ENCODE measurements at regions not wholly inside any gene's neighbourhood (a gene's known extent, or its start where the extent isn't known, plus 50 kb on each side); places are given as distances from the start of the nearest gene placed in this dataset.

GRCh38 chr9:87359958-87360601 is 137.6 kb upstream of the DAPK1 start:
- TF ChIP-seq CTCF (IDR thresholded peaks at IDR 0.05; ENCODE audit: low read depth, low read length) (no peak), EZH2phosphoT487 (IDR thresholded peaks at IDR 0.05; ENCODE audit: low read depth) (no peak)
